ENCODE measurements at regions not wholly inside any gene's neighbourhood (a gene's known extent, or its start where the extent isn't known, plus 50 kb on each side); places are given as distances from the start of the nearest gene placed in this dataset.
"Not testable (repeated sequence)": the region's sequence is repeated elsewhere in the genome, so short reads cannot be mapped to it uniquely, and the experiment has no call there.

DNA sequence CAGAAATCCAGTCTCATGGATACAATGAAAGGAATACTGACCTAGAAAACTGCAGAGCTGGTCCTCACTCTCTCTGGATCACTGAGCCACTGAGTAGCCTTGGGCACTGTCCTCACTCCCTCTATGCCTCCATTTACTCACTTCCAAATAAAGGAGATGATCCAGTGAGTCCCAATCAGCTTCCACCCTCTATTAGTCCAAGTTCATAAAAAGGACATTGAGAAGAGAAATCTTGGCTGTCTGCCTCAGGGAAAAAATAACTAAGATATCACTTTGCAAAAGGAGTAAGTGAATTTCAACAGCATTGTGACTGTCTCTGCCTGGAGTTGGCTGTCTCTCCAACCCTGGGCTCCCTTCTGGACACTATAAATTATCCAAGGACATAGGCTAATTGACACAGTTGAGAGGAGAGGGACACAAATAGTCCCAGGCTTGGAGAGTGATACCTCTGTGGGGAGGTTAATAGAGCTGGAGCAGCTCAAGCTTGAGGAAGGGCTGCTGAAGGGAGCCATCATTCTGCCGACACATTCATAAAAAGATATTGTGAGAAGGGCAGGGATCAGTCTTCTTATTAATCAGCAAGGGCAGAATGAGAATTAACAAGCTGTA lies 572.3 kb downstream of the RAB28 start:
- CTCF ChIA-PET, result interaction anchor here (1.2 kb wide), 1 partner anchor 9 kb away, joined by 3 read pairs; no protein-coding TSS in a partner anchor

DNA sequence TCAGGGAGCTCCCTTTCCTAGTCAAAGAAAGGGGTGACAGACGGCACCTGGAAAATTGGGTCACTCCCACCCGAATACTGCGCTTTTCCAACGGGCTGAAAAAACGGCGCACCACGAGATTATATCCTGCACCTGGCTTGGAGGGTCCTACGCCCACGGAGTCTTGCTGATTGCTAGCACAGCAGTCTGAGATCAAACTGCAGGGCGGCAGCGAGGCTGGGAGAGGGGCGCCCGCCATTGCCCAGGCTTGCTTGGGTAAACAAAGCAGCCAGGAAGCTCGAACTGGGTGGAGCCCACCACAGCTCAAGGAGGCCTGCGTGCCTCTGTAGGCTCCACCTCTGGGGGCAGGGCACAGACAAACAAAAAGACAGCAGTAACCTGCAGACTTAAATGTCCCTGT lies 580.5 kb downstream of the RAB28 start:
- 100% methylated on average over 1 of the region's 15 CpGs for WGBS (ENCODE audit: insufficient coverage)

More for the DNA sequence above, 572.3 kb downstream of the RAB28 start:
- no peak overlapping the region for H3K27ac ChIP-seq (ENCODE audit: insufficient read depth in 1 of 2, low read depth in 1 of 2, low read length in 2 of 2, poor library complexity in 1 of 2, severe bottlenecking in 2 of 2)
- H3K4me3 ChIP-seq (ENCODE audit: control insufficient read depth in 1 of 7, extremely low read depth in 1 of 7, insufficient read depth in 4 of 7, low read depth in 2 of 7, low read length in 6 of 7), result no peak overlapping the region
- DNase-seq, result no peak
- no peaks in the 10 kb centered on the region for H3K27me3 ChIP-seq (replicated peaks in 2 of 5; ENCODE audit: control insufficient read depth in 4 of 5, insufficient read depth in 5 of 5, low read length in 4 of 5)
- WGBS (ENCODE audit: insufficient coverage), result 100% methylated on average over 1 of the region's 1 CpG
- H3K4me1 ChIP-seq (ENCODE audit: control extremely low read depth in 1 of 4, control insufficient read depth in 4 of 4, insufficient read depth in 4 of 4, low read length in 3 of 4), result no peaks in the 10 kb centered on the region
- no peaks in the 10 kb centered on the region for H3K36me3 ChIP-seq (ENCODE audit: control insufficient read depth in 4 of 4, insufficient read depth in 4 of 4, low read length in 3 of 4)
- POLR2A ChIA-PET, result no interaction called here
- H3K9me3 ChIP-seq (ENCODE audit: control extremely low read depth in 1 of 5, control insufficient read depth in 4 of 5, insufficient read depth in 2 of 5, low read depth in 1 of 5, low read length in 4 of 5), result no peaks in the 10 kb centered on the region

DNA sequence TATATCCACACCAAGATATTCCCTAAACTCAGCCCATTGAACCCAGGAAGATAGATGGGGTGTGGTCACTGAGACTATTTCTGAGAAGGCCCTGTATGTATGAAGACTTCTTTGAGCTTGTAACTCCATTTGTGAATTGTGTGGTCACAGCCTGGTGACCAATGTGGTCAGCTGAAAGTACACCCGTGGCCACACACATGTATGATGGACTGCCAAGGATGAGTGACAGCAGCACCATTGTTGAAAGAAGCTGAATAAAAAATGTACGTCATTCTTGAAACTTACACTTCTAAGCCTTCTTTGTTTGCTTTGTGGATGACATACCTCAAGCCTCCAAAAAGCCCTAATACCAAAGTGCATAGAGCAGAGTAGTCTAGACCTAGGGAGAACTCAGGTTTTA lies 581.4 kb downstream of the RAB28 start:
- WGBS (ENCODE audit: insufficient coverage), result 96% methylated on average over 2 of the region's 2 CpGs
- ChIA-PET POLR2A (no interaction called here), CTCF (interaction anchor here (1.1 kb wide), 1 partner anchor 10 kb away, joined by 3 read pairs; no protein-coding TSS in a partner anchor)
- Histone ChIP-seq H3K9me3 (ENCODE audit: control extremely low read depth in 1 of 5, control insufficient read depth in 4 of 5, insufficient read depth in 2 of 5, low read depth in 1 of 5, low read length in 4 of 5) (no peaks in the 10 kb centered on the region), H3K27me3 (replicated peaks in 2 of 5; ENCODE audit: control insufficient read depth in 4 of 5, insufficient read depth in 5 of 5, low read length in 4 of 5) (no peaks in the 10 kb centered on the region), H3K4me1 (ENCODE audit: control extremely low read depth in 1 of 4, control insufficient read depth in 4 of 4, insufficient read depth in 4 of 4, low read length in 3 of 4) (no peaks in the 10 kb centered on the region), H3K27ac (ENCODE audit: insufficient read depth in 1 of 2, low read depth in 1 of 2, low read length in 2 of 2, poor library complexity in 1 of 2, severe bottlenecking in 2 of 2) (no peak overlapping the region), H3K4me3 (ENCODE audit: control insufficient read depth in 1 of 7, extremely low read depth in 1 of 7, insufficient read depth in 4 of 7, low read depth in 2 of 7, low read length in 6 of 7) (no peak overlapping the region), H3K36me3 (ENCODE audit: control insufficient read depth in 4 of 4, insufficient read depth in 4 of 4, low read length in 3 of 4) (no peaks in the 10 kb centered on the region)
- no peak for DNase-seq

More for the DNA sequence above, 580.5 kb downstream of the RAB28 start:
- H3K4me3 ChIP-seq (ENCODE audit: control insufficient read depth in 1 of 7, extremely low read depth in 1 of 7, insufficient read depth in 4 of 7, low read depth in 2 of 7, low read length in 6 of 7); H3K4me1 ChIP-seq (ENCODE audit: control extremely low read depth in 1 of 4, control insufficient read depth in 4 of 4, insufficient read depth in 4 of 4, low read length in 3 of 4); H3K27me3 ChIP-seq (replicated peaks in 2 of 5; ENCODE audit: control insufficient read depth in 4 of 5, insufficient read depth in 5 of 5, low read length in 4 of 5); H3K9me3 ChIP-seq (ENCODE audit: control extremely low read depth in 1 of 5, control insufficient read depth in 4 of 5, insufficient read depth in 2 of 5, low read depth in 1 of 5, low read length in 4 of 5); H3K27ac ChIP-seq (ENCODE audit: insufficient read depth in 1 of 2, low read depth in 1 of 2, low read length in 2 of 2, poor library complexity in 1 of 2, severe bottlenecking in 2 of 2); CTCF ChIA-PET; POLR2A ChIA-PET; DNase-seq; H3K36me3 ChIP-seq (ENCODE audit: control insufficient read depth in 4 of 4, insufficient read depth in 4 of 4, low read length in 3 of 4): not testable (repeated sequence)

DNA sequence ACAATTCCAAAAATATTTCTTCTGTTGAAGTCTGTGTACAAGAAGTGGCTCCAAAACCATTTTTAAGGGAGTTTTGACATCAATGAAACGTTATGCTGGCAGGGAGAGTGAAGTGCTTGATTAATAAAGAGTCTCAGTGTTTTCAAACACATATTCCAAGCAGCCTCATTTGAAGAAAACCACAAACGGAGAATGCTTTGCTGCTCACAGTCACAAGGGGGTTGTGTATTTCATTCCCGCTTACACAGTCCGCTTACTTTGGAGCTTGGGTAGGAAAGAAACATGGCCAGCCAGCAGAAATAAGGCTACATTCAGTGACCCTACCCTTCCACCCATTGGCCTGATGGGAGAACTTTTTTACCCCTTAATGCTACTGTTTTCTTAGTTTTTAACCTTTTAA lies 586.2 kb downstream of the RAB28 start:
- WGBS (ENCODE audit: insufficient coverage), result 93% methylated on average over 2 of the region's 4 CpGs
- H3K27ac ChIP-seq (ENCODE audit: insufficient read depth in 1 of 2, low read depth in 1 of 2, low read length in 2 of 2, poor library complexity in 1 of 2, severe bottlenecking in 2 of 2), result no peak overlapping the region
- DNase-seq, result no peak
- no peaks in the 10 kb centered on the region for H3K4me1 ChIP-seq (ENCODE audit: control extremely low read depth in 1 of 4, control insufficient read depth in 4 of 4, insufficient read depth in 4 of 4, low read length in 3 of 4)
- POLR2A ChIA-PET, result no interaction called here
- no peaks in the 10 kb centered on the region for H3K36me3 ChIP-seq (ENCODE audit: control insufficient read depth in 4 of 4, insufficient read depth in 4 of 4, low read length in 3 of 4)
- no peaks in the 10 kb centered on the region for H3K27me3 ChIP-seq (replicated peaks in 2 of 5; ENCODE audit: control insufficient read depth in 4 of 5, insufficient read depth in 5 of 5, low read length in 4 of 5)
- no peaks in the 10 kb centered on the region for H3K9me3 ChIP-seq (ENCODE audit: control extremely low read depth in 1 of 5, control insufficient read depth in 4 of 5, insufficient read depth in 2 of 5, low read depth in 1 of 5, low read length in 4 of 5)
- H3K4me3 ChIP-seq (ENCODE audit: control insufficient read depth in 1 of 7, extremely low read depth in 1 of 7, insufficient read depth in 4 of 7, low read depth in 2 of 7, low read length in 6 of 7), result no peak overlapping the region
- CTCF ChIA-PET, result no interaction called here

DNA sequence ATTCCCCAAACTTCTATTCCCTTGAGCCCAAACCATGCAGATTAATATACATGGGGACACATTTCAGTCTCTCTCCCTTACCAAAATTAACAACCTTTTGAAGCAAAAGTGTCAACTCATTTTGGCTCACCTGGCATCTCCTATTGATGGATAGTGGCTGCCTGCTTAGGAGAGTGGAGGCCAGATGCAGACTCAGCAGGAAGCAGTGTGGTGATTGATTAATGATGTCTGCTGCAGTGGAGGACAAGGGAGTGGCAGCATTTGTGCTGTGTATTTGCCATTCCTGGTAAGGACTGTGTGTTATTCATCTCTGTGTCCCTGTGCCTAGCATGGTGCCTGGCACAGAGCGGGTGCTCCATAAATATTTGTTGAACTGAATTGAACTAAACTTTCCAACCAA lies 590.1 kb downstream of the RAB28 start:
- Histone ChIP-seq H3K27me3 (replicated peaks in 2 of 5; ENCODE audit: control insufficient read depth in 4 of 5, insufficient read depth in 5 of 5, low read length in 4 of 5) (no peaks in the 10 kb centered on the region), H3K4me1 (ENCODE audit: control extremely low read depth in 1 of 4, control insufficient read depth in 4 of 4, insufficient read depth in 4 of 4, low read length in 3 of 4) (no peaks in the 10 kb centered on the region), H3K36me3 (ENCODE audit: control insufficient read depth in 4 of 4, insufficient read depth in 4 of 4, low read length in 3 of 4) (no peaks in the 10 kb centered on the region), H3K9me3 (ENCODE audit: control extremely low read depth in 1 of 5, control insufficient read depth in 4 of 5, insufficient read depth in 2 of 5, low read depth in 1 of 5, low read length in 4 of 5) (no peaks in the 10 kb centered on the region), H3K27ac (ENCODE audit: insufficient read depth in 1 of 2, low read depth in 1 of 2, low read length in 2 of 2, poor library complexity in 1 of 2, severe bottlenecking in 2 of 2) (no peak overlapping the region), H3K4me3 (ENCODE audit: control insufficient read depth in 1 of 7, extremely low read depth in 1 of 7, insufficient read depth in 4 of 7, low read depth in 2 of 7, low read length in 6 of 7) (no peak overlapping the region)
- no CpG with 5 or more reads among the region's 1 CpG for WGBS (ENCODE audit: insufficient coverage)
- no peak for DNase-seq
- ChIA-PET CTCF (no interaction called here), POLR2A (no interaction called here)

DNA sequence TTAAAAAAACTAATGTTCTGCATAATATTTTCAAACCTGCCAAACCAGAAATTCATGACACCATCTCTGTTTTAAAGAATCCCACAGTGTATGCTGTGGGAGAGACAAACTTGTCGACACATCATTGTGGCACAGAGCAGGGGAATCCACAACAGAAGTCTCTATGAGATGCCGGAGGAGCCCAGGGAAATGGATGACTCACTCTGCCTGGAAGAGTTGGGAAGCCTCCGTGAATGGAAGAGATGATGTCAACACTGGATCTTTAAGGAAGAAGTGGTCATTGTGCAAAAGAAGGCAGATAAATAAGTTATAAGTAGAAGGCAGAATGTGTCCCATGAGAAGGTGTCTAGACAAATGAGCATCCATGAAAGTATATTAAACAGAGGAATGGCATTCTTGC lies 595.1 kb downstream of the RAB28 start:
- ChIA-PET POLR2A (no interaction called here), CTCF (no interaction called here)
- H3K27ac ChIP-seq (ENCODE audit: insufficient read depth in 1 of 2, low read depth in 1 of 2, low read length in 2 of 2, poor library complexity in 1 of 2, severe bottlenecking in 2 of 2), result no peak overlapping the region
- H3K4me3 ChIP-seq (ENCODE audit: control insufficient read depth in 1 of 7, extremely low read depth in 1 of 7, insufficient read depth in 4 of 7, low read depth in 2 of 7, low read length in 6 of 7), result no peak overlapping the region
- H3K36me3 ChIP-seq (ENCODE audit: control insufficient read depth in 4 of 4, insufficient read depth in 4 of 4, low read length in 3 of 4), result no peaks in the 10 kb centered on the region
- no peak for DNase-seq
- H3K27me3 ChIP-seq (replicated peaks in 2 of 5; ENCODE audit: control insufficient read depth in 4 of 5, insufficient read depth in 5 of 5, low read length in 4 of 5), result no peaks in the 10 kb centered on the region
- H3K9me3 ChIP-seq (ENCODE audit: control extremely low read depth in 1 of 5, control insufficient read depth in 4 of 5, insufficient read depth in 2 of 5, low read depth in 1 of 5, low read length in 4 of 5), result no peaks in the 10 kb centered on the region
- no peaks in the 10 kb centered on the region for H3K4me1 ChIP-seq (ENCODE audit: control extremely low read depth in 1 of 4, control insufficient read depth in 4 of 4, insufficient read depth in 4 of 4, low read length in 3 of 4)
- 97% methylated on average over 3 of the region's 3 CpGs for WGBS (ENCODE audit: insufficient coverage)

DNA sequence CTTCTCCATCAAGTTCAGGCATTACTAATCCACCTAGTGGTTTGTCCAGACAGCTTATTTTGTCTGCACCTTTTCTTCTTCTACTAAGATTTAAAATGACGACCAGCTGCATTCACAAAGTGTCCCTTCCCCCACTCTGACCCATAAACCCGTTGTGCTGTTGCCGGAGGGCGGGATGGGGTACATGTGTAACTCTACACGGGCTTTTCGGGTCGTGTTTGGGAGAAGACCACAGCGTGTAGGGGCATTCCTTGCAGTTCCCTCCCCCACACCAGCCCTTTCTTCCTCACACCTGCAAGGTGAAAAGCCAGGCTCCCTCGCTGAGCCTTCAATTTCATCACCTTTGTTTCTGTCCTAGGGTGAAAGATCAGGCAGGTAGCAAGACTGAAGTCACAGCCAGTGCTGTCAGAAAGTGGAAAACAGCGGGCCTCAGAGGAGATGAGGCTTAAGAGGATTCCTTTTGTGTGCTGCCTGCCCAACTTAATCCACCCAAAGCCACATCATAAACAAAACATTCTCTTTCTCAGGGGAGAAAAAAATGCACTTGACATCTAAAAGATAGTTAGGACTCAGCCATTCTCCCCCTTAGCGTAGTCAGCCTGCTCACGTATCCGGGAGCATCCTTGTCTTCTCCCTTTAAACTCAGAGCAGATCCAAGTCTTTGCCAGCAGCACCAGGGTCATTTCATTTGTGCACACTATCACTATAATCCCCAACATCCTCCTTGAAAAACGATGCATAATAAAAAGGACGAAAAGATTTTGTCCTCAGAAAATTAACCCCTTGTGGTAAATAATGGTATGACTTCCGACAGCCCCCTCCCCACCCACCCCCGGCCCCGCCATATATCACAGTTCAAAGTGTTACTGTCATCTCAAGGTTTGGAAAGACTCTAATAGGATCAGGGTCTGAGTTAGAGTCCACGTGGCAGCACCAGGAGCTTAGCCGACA lies 599.0 kb downstream of the RAB28 start:
- 79% methylated on average over 12 of the region's 20 CpGs for WGBS (ENCODE audit: insufficient coverage)
- Histone ChIP-seq H3K27ac (ENCODE audit: insufficient read depth in 1 of 2, low read depth in 1 of 2, low read length in 2 of 2, poor library complexity in 1 of 2, severe bottlenecking in 2 of 2) (no peak overlapping the region), H3K4me1 (ENCODE audit: control extremely low read depth in 1 of 4, control insufficient read depth in 4 of 4, insufficient read depth in 4 of 4, low read length in 3 of 4) (no peaks in the 10 kb centered on the region), H3K27me3 (replicated peaks in 2 of 5; ENCODE audit: control insufficient read depth in 4 of 5, insufficient read depth in 5 of 5, low read length in 4 of 5) (no peaks in the 10 kb centered on the region), H3K9me3 (ENCODE audit: control extremely low read depth in 1 of 5, control insufficient read depth in 4 of 5, insufficient read depth in 2 of 5, low read depth in 1 of 5, low read length in 4 of 5) (no peaks in the 10 kb centered on the region), H3K36me3 (ENCODE audit: control insufficient read depth in 4 of 4, insufficient read depth in 4 of 4, low read length in 3 of 4) (no peaks in the 10 kb centered on the region), H3K4me3 (ENCODE audit: control insufficient read depth in 1 of 7, extremely low read depth in 1 of 7, insufficient read depth in 4 of 7, low read depth in 2 of 7, low read length in 6 of 7) (no peak overlapping the region)
- POLR2A ChIA-PET, result no interaction called here
- DNase-seq, result no peak
- CTCF ChIA-PET, result no interaction called here
